Stimulated activated CD8-positive, alpha-beta memory T cell treated with anti-CD3 and anti-CD28 coated beads, Interleukin-2, amount 100 ng/mL, for 1 hour (primary cell): ENCODE measurements at regions not wholly inside any gene's neighbourhood (a gene's known extent, or its start where the extent isn't known, plus 50 kb on each side); places are given as distances from the start of the nearest gene placed in this dataset.

Source experiments
- DNase-seq, 2 donors: peaks; one replicate each; pipeline ENCODE4 v3.0.0-alpha.2; 2020; ENCODE audit warnings: low read depth in 2 of 2

- DNase-seq: no peak
These were observed 2314.9 kb downstream of the LRRC4C start for GRCh38 chr11:39144351-39145130.

GRCh38 chr11:39139581-39139980, 2319.9 kb downstream of the LRRC4C start:
- DNase-seq: no peak

- DNase-seq: no peak
These were observed 2338.6 kb downstream of the LRRC4C start for GRCh38 chr11:39120890-39121289.

- DNase-seq: no peak
These were observed 2345.8 kb downstream of the LRRC4C start for GRCh38 chr11:39113606-39114005.

- DNase-seq: no peak
These were observed 2357.2 kb downstream of the LRRC4C start for GRCh38 chr11:39102236-39102635.

GRCh38 chr11:39078465-39078864, 2381.0 kb downstream of the LRRC4C start:
- no peak for DNase-seq

GRCh38 chr11:39037611-39038010, 2421.8 kb downstream of the LRRC4C start:
- DNase-seq: no peak

- DNase-seq: no peak
These were observed 2423.4 kb downstream of the LRRC4C start for GRCh38 chr11:39036021-39036420.

GRCh38 chr11:39021539-39021938, 2423.5 kb upstream of the RAG2 start:
- DNase-seq: no peak

GRCh38 chr11:39011797-39012196, 2413.8 kb upstream of the RAG2 start:
- no peak for DNase-seq

- no peak for DNase-seq
These were observed 2392.8 kb upstream of the RAG2 start for GRCh38 chr11:38990841-38991240.

GRCh38 chr11:38990139-38990538, 2392.1 kb upstream of the RAG2 start:
- DNase-seq: no peak

GRCh38 chr11:38988908-38989307, 2390.9 kb upstream of the RAG2 start:
- DNase-seq: no peak

GRCh38 chr11:38972220-38972619, 2374.2 kb upstream of the RAG2 start:
- no peak for DNase-seq

GRCh38 chr11:38971141-38971540, 2373.1 kb upstream of the RAG2 start:
- DNase-seq: no peak

GRCh38 chr11:38968951-38969350, 2370.9 kb upstream of the RAG2 start:
- no peak for DNase-seq

GRCh38 chr11:38952698-38953097, 2354.7 kb upstream of the RAG2 start:
- no peak for DNase-seq

- no peak for DNase-seq
These were observed 2352.8 kb upstream of the RAG2 start for GRCh38 chr11:38950867-38951266.

- DNase-seq: no peak
These were observed 2350.4 kb upstream of the RAG2 start for GRCh38 chr11:38948392-38948791.

- no peak for DNase-seq
These were observed 2339.7 kb upstream of the RAG2 start for GRCh38 chr11:38937709-38938108.

- no peak for DNase-seq
These were observed 2337.9 kb upstream of the RAG2 start for GRCh38 chr11:38935941-38936340.

GRCh38 chr11:38927993-38928392, 2330.0 kb upstream of the RAG2 start:
- DNase-seq: no peak

- DNase-seq: no peak
These were observed 2326.6 kb upstream of the RAG2 start for GRCh38 chr11:38924644-38925043.

GRCh38 chr11:38900211-38900610, 2302.2 kb upstream of the RAG2 start:
- DNase-seq: no peak
